GM18508 (cell line): ENCODE measurements at regions not wholly inside any gene's neighbourhood (a gene's known extent, or its start where the extent isn't known, plus 50 kb on each side); places are given as distances from the start of the nearest gene placed in this dataset.

Experiments used
- ATAC-seq: cut with Tn5 transposase; IDR thresholded peaks from one replicate; pipeline ENCODE4 v1.9.1; 2021; ENCODE audit warnings: moderate number of reproducible peaks; ENCODE audit not compliant: insufficient read depth, unreplicated experiment

- no peak for ATAC-seq
Observed at GRCh38 chr10:78579995-78580394, 488.8 kb upstream of the ZMIZ1 start.

- ATAC-seq, result no peak
Observed at GRCh38 chr10:78581133-78581694, 487.6 kb upstream of the ZMIZ1 start.

- ATAC-seq, result no peak
Observed at GRCh38 chr10:78582540-78582939, 486.2 kb upstream of the ZMIZ1 start.

- no peak for ATAC-seq
Observed at GRCh38 chr10:78584266-78584665, 484.5 kb upstream of the ZMIZ1 start.

GRCh38 chr10:78584681-78585080 lies 484.1 kb upstream of the ZMIZ1 start:
- no peak for ATAC-seq

- ATAC-seq, result no peak
Observed at GRCh38 chr10:78585952-78586351, 482.8 kb upstream of the ZMIZ1 start.

- ATAC-seq, result no peak
Observed at GRCh38 chr10:78588194-78588811, 480.5 kb upstream of the ZMIZ1 start.

- no peak for ATAC-seq
Observed at GRCh38 chr10:78589687-78590086, 479.1 kb upstream of the ZMIZ1 start.

GRCh38 chr10:78591066-78591465 lies 477.7 kb upstream of the ZMIZ1 start:
- no peak for ATAC-seq

GRCh38 chr10:78594559-78595268 lies 474.1 kb upstream of the ZMIZ1 start:
- ATAC-seq, result no peak

- ATAC-seq, result no peak
Observed at GRCh38 chr10:78595269-78595619, 473.5 kb upstream of the ZMIZ1 start.

GRCh38 chr10:78596556-78596955 lies 472.2 kb upstream of the ZMIZ1 start:
- no peak for ATAC-seq

GRCh38 chr10:78597796-78598555 lies 470.8 kb upstream of the ZMIZ1 start:
- no peak for ATAC-seq

GRCh38 chr10:78599122-78599853 lies 469.5 kb upstream of the ZMIZ1 start:
- no peak for ATAC-seq

- ATAC-seq, result no peak
Observed at GRCh38 chr10:78600121-78600665, 468.6 kb upstream of the ZMIZ1 start.

- ATAC-seq, result no peak
Observed at GRCh38 chr10:78600740-78601139, 468.0 kb upstream of the ZMIZ1 start.

- ATAC-seq, result no peak
Observed at GRCh38 chr10:78602201-78602932, 466.4 kb upstream of the ZMIZ1 start.

GRCh38 chr10:78604286-78604685 lies 464.5 kb upstream of the ZMIZ1 start:
- no peak for ATAC-seq

- no peak for ATAC-seq
Observed at GRCh38 chr10:78604721-78605120, 464.0 kb upstream of the ZMIZ1 start.
